ENCODE measurements at regions not wholly inside any gene's neighbourhood (a gene's known extent, or its start where the extent isn't known, plus 50 kb on each side); places are given as distances from the start of the nearest gene placed in this dataset.

DNA sequence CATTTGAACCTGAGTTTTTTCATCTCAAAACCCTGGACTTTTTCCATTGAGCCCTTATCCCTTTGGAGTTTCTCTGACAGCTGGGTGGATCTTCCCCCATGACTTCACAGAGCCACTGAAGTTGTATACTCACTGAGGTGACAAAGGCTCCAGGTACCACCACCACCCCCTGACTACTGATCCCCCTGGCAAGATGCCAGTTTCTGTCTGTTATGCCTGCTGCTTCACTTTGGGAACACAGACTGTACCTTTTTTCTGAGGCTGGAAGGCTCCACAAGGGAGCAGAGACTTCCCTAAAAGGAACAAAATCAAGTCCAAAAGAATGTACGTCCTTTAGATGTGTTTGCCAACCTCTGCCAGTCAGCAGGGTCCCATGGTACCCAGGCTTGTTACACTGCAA is 160.3 kb upstream of the JADE1 start:
- no peak for TF ChIP-seq E2F5 (CRISPR knock-in tag; IDR thresholded peaks at IDR 0.05)
- no peak for TF ChIP-seq HMGXB4 (CRISPR knock-in tag; IDR thresholded peaks at IDR 0.05)
- no peak for TF ChIP-seq CREM (CRISPR knock-in tag; IDR thresholded peaks at IDR 0.05)
- TF ChIP-seq RORB (CRISPR knock-in tag; IDR thresholded peaks at IDR 0.05), result no peak
- no peak for TF ChIP-seq CTCF (IDR thresholded peaks at IDR 0.05)
- no peak for TF ChIP-seq NFYB (CRISPR knock-in tag; conservative IDR thresholded peaks at IDR 0.05; ENCODE audit: low read depth)
